Esophagus squamous epithelium (tissue), 4 donors: ENCODE measurements at regions not wholly inside any gene's neighbourhood (a gene's known extent, or its start where the extent isn't known, plus 50 kb on each side); places are given as distances from the start of the nearest gene placed in this dataset.

Experiments
- CTCF ChIP-seq, 6 experiments: fragments of 450-650 bp in 4 of 6; fragments of 200-600 bp in 2 of 6; sonication (generic) in 2 of 6; IDR thresholded peaks; one replicate each; pipeline ENCODE4 v1.5.1; 2016 to 2019; ENCODE audit warnings: antibody characterized with exemption in 6 of 6, mild to moderate bottlenecking in 4 of 6, moderate library complexity in 4 of 6
- POLR2A ChIP-seq, 4 donors: fragments of 450-650 bp; IDR thresholded peaks; one replicate each; pipeline ENCODE4 v1.6.1; 2017; ENCODE audit warnings: antibody characterized with exemption in 4 of 4, mild to moderate bottlenecking in 4 of 4, moderate library complexity in 3 of 4

- no peak for TF ChIP-seq CTCF (IDR thresholded peaks at IDR 0.05)
- no peak for TF ChIP-seq POLR2A (IDR thresholded peaks at IDR 0.05)
Measured at GRCh38 chr5:83000428-83000827, 76.8 kb downstream of the TMEM167A start.
